ENCODE measurements at regions not wholly inside any gene's neighbourhood (a gene's known extent, or its start where the extent isn't known, plus 50 kb on each side); places are given as distances from the start of the nearest gene placed in this dataset.

DNA sequence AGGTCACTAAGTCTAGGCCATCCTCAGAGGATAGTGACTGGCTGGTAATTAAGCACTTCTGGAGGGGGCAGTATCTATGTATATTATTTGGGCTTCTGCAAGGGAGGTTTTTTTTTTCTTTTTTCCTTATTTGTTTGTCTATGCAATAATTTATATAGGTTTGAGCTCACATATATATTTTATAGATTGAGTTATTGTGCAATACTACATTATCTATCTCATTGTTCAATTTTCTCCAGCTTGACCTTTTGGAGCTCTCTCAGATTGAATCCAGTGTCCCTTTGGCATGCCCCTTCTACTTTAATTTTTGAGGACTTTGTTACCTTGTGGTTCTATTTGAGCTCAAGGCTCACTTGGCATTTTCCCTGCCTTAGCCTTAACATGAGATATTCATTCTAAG lies 852.1 kb downstream of the KCNT2 start:
- TF ChIP-seq ISL1 (CRISPR knock-in tag; IDR thresholded peaks at IDR 0.05): no peak
- TF ChIP-seq ARNTL (CRISPR knock-in tag; IDR thresholded peaks at IDR 0.05; ENCODE audit: borderline replicate concordance, low read depth): no peak
- no peak for TF ChIP-seq ZC3H10 (CRISPR knock-in tag; IDR thresholded peaks at IDR 0.05)
